Activated CD4-positive, CD25-positive, alpha-beta regulatory T cell treated with anti-CD3 and anti-CD28 coated beads, Interleukin-2, amount 50 U/mL, for 16 hours (primary cell): ENCODE measurements at regions not wholly inside any gene's neighbourhood (a gene's known extent, or its start where the extent isn't known, plus 50 kb on each side); places are given as distances from the start of the nearest gene placed in this dataset.

Source experiments
- DNase-seq: peaks from one replicate; pipeline ENCODE4 v3.0.0-alpha.2; 2020; ENCODE audit warnings: low read depth, low spot score

GRCh38 chr2:129689653-129690448, 289.6 kb upstream of the RAB6C start:
- no peak for DNase-seq

- no peak for DNase-seq
Measured at GRCh38 chr2:129695496-129695895, 284.0 kb upstream of the RAB6C start.

- no peak for DNase-seq
Measured at GRCh38 chr2:129698593-129698992, 280.9 kb upstream of the RAB6C start.

GRCh38 chr2:129699781-129700573, 279.5 kb upstream of the RAB6C start:
- DNase-seq = no peak

- DNase-seq = no peak
Measured at GRCh38 chr2:129702416-129703176, 276.9 kb upstream of the RAB6C start.

GRCh38 chr2:129705085-129705484, 274.4 kb upstream of the RAB6C start:
- no peak for DNase-seq

- no peak for DNase-seq
Measured at GRCh38 chr2:129707800-129708199, 271.7 kb upstream of the RAB6C start.

- no peak for DNase-seq
Measured at GRCh38 chr2:129708221-129708967, 271.1 kb upstream of the RAB6C start.

- no peak for DNase-seq
Measured at GRCh38 chr2:129709001-129709955, 270.2 kb upstream of the RAB6C start.

- no peak for DNase-seq
Measured at GRCh38 chr2:129709956-129710598, 269.4 kb upstream of the RAB6C start.

- DNase-seq = no peak
Measured at GRCh38 chr2:129710670-129711495, 268.6 kb upstream of the RAB6C start.

GRCh38 chr2:129711816-129712675, 267.4 kb upstream of the RAB6C start:
- DNase-seq = no peak

GRCh38 chr2:129712676-129712985, 266.8 kb upstream of the RAB6C start:
- no peak for DNase-seq

- DNase-seq = no peak
Measured at GRCh38 chr2:129713337-129713736, 266.1 kb upstream of the RAB6C start.

- no peak for DNase-seq
Measured at GRCh38 chr2:129716781-129717559, 262.5 kb upstream of the RAB6C start.

- DNase-seq = no peak
Measured at GRCh38 chr2:129717560-129718130, 261.8 kb upstream of the RAB6C start.

GRCh38 chr2:129719335-129719734, 260.1 kb upstream of the RAB6C start:
- DNase-seq = no peak
